DOHH2 (cell line): ENCODE measurements at regions not wholly inside any gene's neighbourhood (a gene's known extent, or its start where the extent isn't known, plus 50 kb on each side); places are given as distances from the start of the nearest gene placed in this dataset.
A peak's percentile ranks its signal among the peaks of the same experiment; 100 is the strongest.

Experiments
- H3F3A ChIP-seq: fragments of 200-600 bp; sonication (generic), shearing (Covaris generic); 2 replicates; pipeline ENCODE4 v1.6.0; 2016; ENCODE audit warnings: antibody characterized with exemption, mild to moderate bottlenecking; ENCODE audit not compliant: control insufficient read depth, insufficient read depth
- H3K27ac ChIP-seq: fragments of 200-600 bp; sonication (generic); 2 replicates; pipeline ENCODE4 v1.5.1; 2014; ENCODE audit warnings: low read depth, mild to moderate bottlenecking, low read length, moderate library complexity
- H3K27me3 ChIP-seq: fragments of 200-600 bp; sonication (generic); 2 replicates; pipeline ENCODE4 v1.6.1; 2014; ENCODE audit warnings: mild to moderate bottlenecking, low read length, mixed read lengths; ENCODE audit not compliant: control insufficient read depth
- H3K36me3 ChIP-seq: fragments of 200-600 bp; sonication (generic); 2 replicates; pipeline ENCODE4 v1.6.1; 2014; ENCODE audit warnings: mild to moderate bottlenecking, low read length, moderate library complexity, mixed read lengths; ENCODE audit not compliant: control insufficient read depth
- H3K4me1 ChIP-seq: fragments of 200-600 bp; sonication (generic); 2 replicates; pipeline ENCODE4 v1.6.1; 2014; ENCODE audit warnings: mild to moderate bottlenecking, low read length, mixed read lengths; ENCODE audit not compliant: control insufficient read depth
- H3K4me2 ChIP-seq: fragments of 200-600 bp; sonication (generic); 2 replicates; pipeline ENCODE4 v1.6.0; 2014; ENCODE audit warnings: mild to moderate bottlenecking, low read length, moderate library complexity
- H3K4me3 ChIP-seq: fragments of 200-600 bp; sonication (generic); 2 replicates; pipeline ENCODE4 v1.5.1; 2014; ENCODE audit warnings: mild to moderate bottlenecking, low read length, mixed read lengths
- H3K79me2 ChIP-seq: fragments of 200-600 bp; sonication (generic); 2 replicates; pipeline ENCODE4 v1.6.1; 2014; ENCODE audit warnings: mild to moderate bottlenecking, low read length, mixed read lengths; ENCODE audit not compliant: control insufficient read depth
- H3K9me2 ChIP-seq: fragments of 200-600 bp; sonication (generic); replicated peaks from 2 replicates; pipeline ENCODE4 v1.6.1; 2014; ENCODE audit warnings: mild to moderate bottlenecking, low read length, mixed read lengths; ENCODE audit not compliant: control insufficient read depth
- H3K9me3 ChIP-seq: fragments of 200-600 bp; sonication (generic); 2 replicates; pipeline ENCODE4 v1.6.1; 2014; ENCODE audit warnings: antibody characterized with exemption, low read length, mixed read lengths; ENCODE audit not compliant: control insufficient read depth, insufficient read depth
- H4K20me1 ChIP-seq: fragments of 200-600 bp; sonication (generic); 2 replicates; pipeline ENCODE4 v1.6.0; 2014; ENCODE audit warnings: low read depth, mild to moderate bottlenecking, antibody characterized with exemption, low read length, moderate library complexity; ENCODE audit not compliant: control insufficient read depth, insufficient read depth
- CTCF ChIP-seq: fragments of 200-600 bp; sonication (generic); IDR thresholded peaks from one replicate; pipeline ENCODE4 v1.5.1; 2014; ENCODE audit warnings: antibody characterized with exemption, mild to moderate bottlenecking, low read depth, low read length; ENCODE audit not compliant: poor library complexity, severe bottlenecking
- EZH2phosphoT487 ChIP-seq: fragments of 200-600 bp; sonication (generic); IDR thresholded peaks from 2 replicates; pipeline ENCODE4 v1.6.1; 2017; ENCODE audit warnings: borderline replicate concordance, mild to moderate bottlenecking, antibody characterized with exemption, low read length, moderate library complexity, mixed read lengths

DNA sequence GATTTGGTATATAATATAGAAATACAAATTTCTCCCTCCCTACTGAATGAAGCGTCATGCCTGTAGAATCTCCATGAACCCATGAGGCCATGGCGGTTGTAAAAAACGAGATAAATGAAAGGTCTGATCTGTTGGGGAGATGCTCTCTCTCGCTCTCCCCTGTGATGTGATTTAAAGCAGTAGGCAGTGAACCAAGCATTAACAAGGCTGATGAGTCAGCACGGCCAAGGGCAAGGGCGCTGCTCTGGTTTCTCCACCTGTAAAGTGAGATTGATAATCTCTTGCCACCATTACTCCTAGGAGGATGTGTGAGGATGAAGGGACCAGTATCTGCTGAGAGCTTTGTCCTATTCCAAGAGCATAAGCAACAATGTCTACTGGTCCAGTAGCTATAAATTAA is 553.3 kb downstream of the CMPK2 start:
- Histone ChIP-seq H3K9me3 (peaks cover 10% of the 10 kb centered on the region), H3K9me2 (no peaks in the 10 kb centered on the region), H3K4me3 (no peak overlapping the region), H3K4me2 (no peak overlapping the region), H3F3A (peaks cover 26% of the 10 kb centered on the region), H4K20me1 (no peaks in the 10 kb centered on the region), H3K4me1 (peaks cover 74% of the 10 kb centered on the region), H3K27me3 (no peaks in the 10 kb centered on the region), H3K36me3 (peaks cover 37% of the 10 kb centered on the region), H3K79me2 (no peaks in the 10 kb centered on the region), H3K27ac (no peak overlapping the region)
- TF ChIP-seq EZH2phosphoT487: no peak
- TF ChIP-seq CTCF: no peak

DNA sequence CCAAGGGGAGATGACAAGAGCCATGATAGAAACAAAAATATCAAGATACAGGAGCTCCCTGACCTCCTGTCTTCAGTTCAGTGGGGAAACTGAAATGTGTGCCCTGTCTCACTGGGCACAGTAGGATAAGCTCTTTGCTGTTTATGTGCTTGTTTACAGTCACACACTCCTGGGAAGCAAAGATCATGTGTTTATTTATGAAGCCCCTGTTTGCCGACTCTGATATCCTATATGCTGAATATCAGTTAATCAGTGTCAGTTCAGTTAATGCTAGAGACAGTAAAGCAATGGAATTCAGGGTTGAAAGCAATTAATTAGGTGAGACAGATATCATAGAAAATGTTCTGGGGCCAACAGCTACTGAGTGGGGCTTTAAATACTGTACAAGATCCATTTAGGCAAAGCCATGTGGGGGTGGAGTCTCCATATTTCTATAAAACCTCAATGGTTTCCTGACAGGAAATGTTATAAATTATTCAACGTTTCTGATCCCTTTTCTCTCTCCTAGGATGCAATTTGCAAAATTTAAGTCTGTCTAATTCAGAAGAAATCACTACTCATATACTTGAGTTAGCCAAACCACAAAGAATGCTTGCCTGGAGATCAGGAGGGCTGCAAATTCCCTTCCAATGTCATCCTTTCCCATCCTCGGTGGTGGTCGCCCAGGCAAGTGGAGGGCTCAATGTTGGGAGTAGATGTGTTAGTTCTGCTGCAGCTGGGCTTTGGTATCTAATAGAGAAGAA is 551.3 kb downstream of the CMPK2 start:
- peaks cover 19% of the 10 kb centered on the region for H3K9me3 ChIP-seq
- H3K4me1 ChIP-seq: peaks cover 56% of the 10 kb centered on the region

DNA sequence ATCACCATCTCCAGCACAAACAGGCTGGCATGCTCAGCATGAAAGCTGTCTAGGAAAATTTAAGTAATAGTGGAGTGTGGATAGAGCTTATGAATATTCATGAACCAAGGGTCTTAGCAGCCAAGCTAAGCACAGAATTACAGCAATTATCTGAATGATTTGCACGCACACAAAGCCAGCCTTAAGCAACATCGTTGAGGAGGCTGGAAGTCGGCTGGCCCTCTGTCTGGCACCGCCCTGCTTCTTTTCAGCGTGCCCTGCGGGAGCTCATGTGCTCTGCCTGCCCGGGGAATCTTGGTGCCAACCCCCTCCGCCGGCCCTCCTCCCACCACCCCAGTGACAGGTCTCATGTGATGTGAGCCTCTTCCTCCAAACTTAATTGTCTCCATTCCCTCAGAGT is 540.1 kb downstream of the CMPK2 start:
- Histone ChIP-seq H3K27ac (no peak overlapping the region), H3K9me3 (peaks cover 8% of the 10 kb centered on the region; the same call in 1 of the 2 replicates), H3K36me3 (no peaks in the 10 kb centered on the region), H3F3A (peaks cover 3% of the 10 kb centered on the region; the same call in 1 of the 2 replicates), H3K4me3 (no peak overlapping the region), H3K79me2 (no peaks in the 10 kb centered on the region), H3K9me2 (no peaks in the 10 kb centered on the region), H3K27me3 (no peaks in the 10 kb centered on the region), H3K4me1 (no peaks in the 10 kb centered on the region; the same call in 1 of the 2 replicates), H3K4me2 (no peak overlapping the region), H4K20me1 (no peaks in the 10 kb centered on the region)
- no peak for TF ChIP-seq CTCF

More for the DNA sequence above, 551.3 kb downstream of the CMPK2 start:
- Histone ChIP-seq H3K27ac (no peak overlapping the region), H3K4me3 (peak overlapping the region; percentile 24), H3K79me2 (no peaks in the 10 kb centered on the region), H3K4me2 (peak overlapping the region; percentile 37), H3F3A (peaks cover 19% of the 10 kb centered on the region), H4K20me1 (no peaks in the 10 kb centered on the region), H3K36me3 (peaks cover 25% of the 10 kb centered on the region), H3K27me3 (no peaks in the 10 kb centered on the region), H3K9me2 (no peaks in the 10 kb centered on the region)
- TF ChIP-seq CTCF: no peak
- no peak for TF ChIP-seq EZH2phosphoT487
